Duodenal mucosa (tissue), 2 donors: ENCODE measurements at regions not wholly inside any gene's neighbourhood (a gene's known extent, or its start where the extent isn't known, plus 50 kb on each side); places are given as distances from the start of the nearest gene placed in this dataset.

Source experiments
- H3K27ac ChIP-seq: one replicate; pipeline ENCODE4 v1.7.0; 2013; ENCODE audit warnings: low read depth, low read length
- H3K27me3 ChIP-seq, 2 donors: one replicate each; pipeline ENCODE4 v1.7.0; 2013; ENCODE audit warnings: low read length in 2 of 2, control low read depth in 1 of 2; ENCODE audit not compliant: insufficient read depth in 2 of 2, control insufficient read depth in 1 of 2
- H3K36me3 ChIP-seq, 2 donors: one replicate each; pipeline ENCODE4 v1.7.0; 2013; ENCODE audit warnings: low read length in 2 of 2, control low read depth in 1 of 2; ENCODE audit not compliant: insufficient read depth in 2 of 2, control insufficient read depth in 1 of 2
- H3K4me1 ChIP-seq, 2 donors: one replicate each; pipeline ENCODE4 v1.7.0; 2013; ENCODE audit warnings: low read length in 2 of 2, control low read depth in 1 of 2; ENCODE audit not compliant: insufficient read depth in 2 of 2, control insufficient read depth in 1 of 2
- H3K4me3 ChIP-seq, 2 donors: one replicate each; pipeline ENCODE4 v1.7.0; 2013; ENCODE audit warnings: low read length in 2 of 2, low read depth in 1 of 2
- H3K9ac ChIP-seq, 2 donors: one replicate each; pipeline ENCODE4 v1.7.0; 2013; ENCODE audit warnings: low read length in 2 of 2, low read depth in 1 of 2
- H3K9me3 ChIP-seq, 2 donors: one replicate each; pipeline ENCODE4 v1.7.0; 2013; ENCODE audit warnings: low read length in 2 of 2, control low read depth in 1 of 2; ENCODE audit not compliant: control insufficient read depth in 1 of 2

DNA sequence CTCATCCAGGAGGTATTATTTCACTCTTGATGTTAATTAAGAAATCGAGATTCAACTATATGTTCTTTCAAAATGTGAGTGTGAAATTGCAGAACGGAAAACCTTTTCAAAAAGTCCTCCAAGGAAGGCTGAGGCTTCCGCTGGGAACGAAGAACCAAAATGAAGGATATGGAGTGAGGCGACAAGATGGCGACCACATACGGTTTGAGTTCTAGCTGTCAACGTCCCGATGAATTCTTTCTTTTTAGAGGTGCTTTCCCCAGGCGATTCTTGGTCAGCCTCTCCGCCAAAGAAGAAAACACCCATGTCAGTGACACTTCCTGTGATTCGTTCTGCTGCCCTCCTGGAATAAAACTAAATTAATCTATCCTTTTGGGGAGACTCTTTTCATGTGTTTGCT lies 78.3 kb upstream of the ADAMTS16 start:
- Histone ChIP-seq H3K27me3 (no peaks in the 10 kb centered on the region), H3K27ac (no peak overlapping the region), H3K4me1 (no peaks in the 10 kb centered on the region), H3K36me3 (no peaks in the 10 kb centered on the region), H3K9me3 (no peaks in the 10 kb centered on the region), H3K9ac (no peak overlapping the region), H3K4me3 (no peak overlapping the region)

- Histone ChIP-seq H3K27ac (no peak overlapping the region), H3K4me1 (no peaks in the 10 kb centered on the region), H3K4me3 (no peak overlapping the region), H3K9me3 (no peaks in the 10 kb centered on the region), H3K9ac (no peak overlapping the region), H3K27me3 (no peaks in the 10 kb centered on the region), H3K36me3 (no peaks in the 10 kb centered on the region)
These were observed 77.4 kb upstream of the ADAMTS16 start for GRCh38 chr5:5062525-5063302.

DNA sequence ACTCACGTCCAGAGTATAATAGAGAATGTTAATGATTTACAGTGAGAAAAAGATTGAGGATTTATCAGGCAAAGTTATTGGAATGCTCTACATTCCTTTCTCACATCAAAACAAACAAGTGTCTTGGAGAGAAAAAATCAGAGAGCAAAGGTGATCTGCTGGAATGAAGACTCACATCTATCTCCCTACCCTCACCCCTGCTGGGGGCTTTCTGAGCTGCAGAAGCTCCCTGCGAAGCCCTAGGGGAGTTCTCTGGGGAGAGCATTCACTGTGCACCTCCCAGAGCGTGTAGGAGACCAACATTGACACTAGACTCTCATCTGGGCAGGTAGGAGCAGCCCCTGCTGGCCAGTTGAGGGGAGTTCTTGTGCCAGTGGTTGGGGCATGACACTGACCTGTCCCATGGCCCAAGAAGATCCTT lies 76.6 kb upstream of the ADAMTS16 start:
- no peaks in the 10 kb centered on the region for H3K9me3 ChIP-seq
- H3K4me1 ChIP-seq, result no peaks in the 10 kb centered on the region
- H3K27ac ChIP-seq, result no peak overlapping the region
- no peaks in the 10 kb centered on the region for H3K36me3 ChIP-seq
- H3K4me3 ChIP-seq, result no peak overlapping the region
- no peaks in the 10 kb centered on the region for H3K27me3 ChIP-seq
- H3K9ac ChIP-seq, result no peak overlapping the region

DNA sequence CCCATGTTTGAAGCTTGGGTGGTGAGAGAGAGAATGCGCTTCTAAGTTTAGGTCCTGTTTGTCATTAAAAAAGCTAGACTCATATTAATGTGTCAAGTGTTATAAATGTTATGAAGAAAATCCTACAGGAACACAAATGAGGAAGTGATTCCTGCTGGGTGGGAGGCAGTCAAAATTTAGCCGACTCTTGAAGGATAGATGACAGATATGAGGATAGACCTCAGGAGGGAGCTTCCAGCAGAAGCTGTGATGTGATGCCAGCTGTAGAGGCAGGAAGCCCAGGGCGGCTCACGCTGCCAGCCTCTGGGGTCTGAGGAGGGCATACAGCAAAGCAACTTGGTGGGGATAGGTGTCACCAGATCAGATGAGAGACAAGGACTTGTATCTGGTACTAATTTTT lies 74.7 kb upstream of the ADAMTS16 start:
- H3K9me3 ChIP-seq, result no peaks in the 10 kb centered on the region
- H3K27ac ChIP-seq, result no peak overlapping the region
- H3K4me3 ChIP-seq, result no peak overlapping the region

GRCh38 chr5:5066276-5067186 lies 73.6 kb upstream of the ADAMTS16 start:
- H3K27me3 ChIP-seq, result no peaks in the 10 kb centered on the region
- no peak overlapping the region for H3K9ac ChIP-seq
- no peaks in the 10 kb centered on the region for H3K4me1 ChIP-seq
- no peaks in the 10 kb centered on the region for H3K9me3 ChIP-seq
- H3K36me3 ChIP-seq, result no peaks in the 10 kb centered on the region
- H3K4me3 ChIP-seq, result no peak overlapping the region
- H3K27ac ChIP-seq, result no peak overlapping the region

More for the DNA sequence above, 74.7 kb upstream of the ADAMTS16 start:
- Histone ChIP-seq H3K9ac (no peak overlapping the region), H3K27me3 (no peaks in the 10 kb centered on the region), H3K4me1 (no peaks in the 10 kb centered on the region), H3K36me3 (no peaks in the 10 kb centered on the region)

GRCh38 chr5:5069851-5070250 lies 70.3 kb upstream of the ADAMTS16 start:
- H3K9me3 ChIP-seq, result no peaks in the 10 kb centered on the region
- no peaks in the 10 kb centered on the region for H3K4me1 ChIP-seq
- H3K27me3 ChIP-seq, result no peaks in the 10 kb centered on the region
- no peak overlapping the region for H3K9ac ChIP-seq
- H3K36me3 ChIP-seq, result no peaks in the 10 kb centered on the region
- H3K4me3 ChIP-seq, result no peak overlapping the region
- H3K27ac ChIP-seq, result no peak overlapping the region

DNA sequence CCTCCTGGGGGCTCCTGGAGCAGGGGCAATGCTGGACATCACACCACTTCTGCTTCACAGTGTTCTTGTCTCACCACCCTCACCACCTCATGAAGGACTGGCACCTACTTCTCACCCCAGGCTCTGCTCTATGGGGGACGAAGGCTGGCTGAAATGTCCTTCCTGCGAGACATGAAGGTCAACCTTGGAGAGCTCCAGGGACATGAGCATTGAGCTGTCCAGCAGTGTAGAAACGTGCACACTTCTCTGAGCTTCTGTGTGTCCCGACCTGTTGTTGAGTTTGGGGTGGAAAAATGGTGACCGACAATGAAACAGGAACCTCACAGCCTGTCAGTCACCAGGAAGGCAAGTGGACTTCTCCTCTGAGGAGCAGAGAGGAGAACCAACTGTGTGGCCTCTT lies 68.6 kb upstream of the ADAMTS16 start:
- no peak overlapping the region for H3K4me3 ChIP-seq
- no peaks in the 10 kb centered on the region for H3K9me3 ChIP-seq
- H3K27ac ChIP-seq, result no peak overlapping the region
- H3K27me3 ChIP-seq, result no peaks in the 10 kb centered on the region
- H3K4me1 ChIP-seq, result no peaks in the 10 kb centered on the region
- no peak overlapping the region for H3K9ac ChIP-seq
- no peaks in the 10 kb centered on the region for H3K36me3 ChIP-seq

DNA sequence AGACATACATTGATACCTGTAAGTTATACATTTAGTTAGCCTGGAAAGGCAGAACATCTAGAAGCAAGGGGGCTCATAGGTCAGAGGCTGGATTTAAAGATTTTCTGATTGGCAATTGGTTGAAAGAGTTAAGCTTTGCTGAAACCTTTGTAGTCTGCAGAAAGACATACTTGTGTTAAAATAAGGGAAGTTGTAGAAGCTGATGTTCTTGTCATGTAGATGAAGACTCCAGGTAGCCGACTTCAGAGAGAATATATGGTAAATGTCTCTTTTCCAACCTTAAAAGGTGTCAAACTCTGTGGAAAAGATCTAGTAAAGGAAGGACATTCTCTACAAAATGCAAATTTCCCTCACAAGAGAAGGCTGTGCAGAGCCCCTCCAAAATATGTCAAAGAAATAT lies 62.9 kb upstream of the ADAMTS16 start:
- Histone ChIP-seq H3K27me3 (no peaks in the 10 kb centered on the region), H3K9me3 (no peaks in the 10 kb centered on the region), H3K36me3 (no peaks in the 10 kb centered on the region), H3K4me3 (no peak overlapping the region), H3K27ac (no peak overlapping the region), H3K9ac (no peak overlapping the region), H3K4me1 (no peaks in the 10 kb centered on the region)

GRCh38 chr5:5078009-5078897 lies 61.9 kb upstream of the ADAMTS16 start:
- Histone ChIP-seq H3K9ac (no peak overlapping the region), H3K9me3 (no peaks in the 10 kb centered on the region), H3K27ac (no peak overlapping the region), H3K27me3 (no peaks in the 10 kb centered on the region), H3K4me1 (no peaks in the 10 kb centered on the region), H3K4me3 (no peak overlapping the region), H3K36me3 (no peaks in the 10 kb centered on the region)
